DOHH2 (cell line): ENCODE measurements at regions not wholly inside any gene's neighbourhood (a gene's known extent, or its start where the extent isn't known, plus 50 kb on each side); places are given as distances from the start of the nearest gene placed in this dataset.

Experiments used
- H3F3A ChIP-seq: fragments of 200-600 bp; sonication (generic), shearing (Covaris generic); 2 replicates; pipeline ENCODE4 v1.6.0; 2016; ENCODE audit warnings: antibody characterized with exemption, mild to moderate bottlenecking; ENCODE audit not compliant: control insufficient read depth, insufficient read depth
- H3K27ac ChIP-seq: fragments of 200-600 bp; sonication (generic); 2 replicates; pipeline ENCODE4 v1.5.1; 2014; ENCODE audit warnings: low read depth, mild to moderate bottlenecking, low read length, moderate library complexity
- H3K27me3 ChIP-seq: fragments of 200-600 bp; sonication (generic); 2 replicates; pipeline ENCODE4 v1.6.1; 2014; ENCODE audit warnings: mild to moderate bottlenecking, low read length, mixed read lengths; ENCODE audit not compliant: control insufficient read depth
- H3K36me3 ChIP-seq: fragments of 200-600 bp; sonication (generic); 2 replicates; pipeline ENCODE4 v1.6.1; 2014; ENCODE audit warnings: mild to moderate bottlenecking, low read length, moderate library complexity, mixed read lengths; ENCODE audit not compliant: control insufficient read depth
- H3K4me1 ChIP-seq: fragments of 200-600 bp; sonication (generic); 2 replicates; pipeline ENCODE4 v1.6.1; 2014; ENCODE audit warnings: mild to moderate bottlenecking, low read length, mixed read lengths; ENCODE audit not compliant: control insufficient read depth
- H3K4me2 ChIP-seq: fragments of 200-600 bp; sonication (generic); 2 replicates; pipeline ENCODE4 v1.6.0; 2014; ENCODE audit warnings: mild to moderate bottlenecking, low read length, moderate library complexity
- H3K4me3 ChIP-seq: fragments of 200-600 bp; sonication (generic); 2 replicates; pipeline ENCODE4 v1.5.1; 2014; ENCODE audit warnings: mild to moderate bottlenecking, low read length, mixed read lengths
- H3K79me2 ChIP-seq: fragments of 200-600 bp; sonication (generic); 2 replicates; pipeline ENCODE4 v1.6.1; 2014; ENCODE audit warnings: mild to moderate bottlenecking, low read length, mixed read lengths; ENCODE audit not compliant: control insufficient read depth
- H3K9me2 ChIP-seq: fragments of 200-600 bp; sonication (generic); replicated peaks from 2 replicates; pipeline ENCODE4 v1.6.1; 2014; ENCODE audit warnings: mild to moderate bottlenecking, low read length, mixed read lengths; ENCODE audit not compliant: control insufficient read depth
- H3K9me3 ChIP-seq: fragments of 200-600 bp; sonication (generic); 2 replicates; pipeline ENCODE4 v1.6.1; 2014; ENCODE audit warnings: antibody characterized with exemption, low read length, mixed read lengths; ENCODE audit not compliant: control insufficient read depth, insufficient read depth
- H4K20me1 ChIP-seq: fragments of 200-600 bp; sonication (generic); 2 replicates; pipeline ENCODE4 v1.6.0; 2014; ENCODE audit warnings: low read depth, mild to moderate bottlenecking, antibody characterized with exemption, low read length, moderate library complexity; ENCODE audit not compliant: control insufficient read depth, insufficient read depth
- EZH2phosphoT487 ChIP-seq: fragments of 200-600 bp; sonication (generic); IDR thresholded peaks from 2 replicates; pipeline ENCODE4 v1.6.1; 2017; ENCODE audit warnings: borderline replicate concordance, mild to moderate bottlenecking, antibody characterized with exemption, low read length, moderate library complexity, mixed read lengths
- TF ChIP-seq, protein P1 (sequence below): fragments of 200-600 bp; sonication (generic); IDR thresholded peaks from one replicate; pipeline ENCODE4 v1.5.1; 2014; ENCODE audit warnings: antibody characterized with exemption, mild to moderate bottlenecking, low read depth, low read length; ENCODE audit not compliant: poor library complexity, severe bottlenecking

GRCh38 chr2:157959249-157959648, 83.1 kb upstream of the ACVR1 start:
- Histone ChIP-seq H3K4me3 (no peak overlapping the region), H3K36me3 (no peaks in the 10 kb centered on the region), H3K4me1 (no peaks in the 10 kb centered on the region), H3K27ac (no peak overlapping the region), H3K79me2 (no peaks in the 10 kb centered on the region), H3K9me3 (peaks cover 3% of the 10 kb centered on the region; the same call in 1 of the 2 replicates), H3K9me2 (no peaks in the 10 kb centered on the region), H4K20me1 (no peaks in the 10 kb centered on the region), H3F3A (no peaks in the 10 kb centered on the region), H3K27me3 (no peaks in the 10 kb centered on the region), H3K4me2 (no peak overlapping the region)
- TF ChIP-seq, protein P1, sequence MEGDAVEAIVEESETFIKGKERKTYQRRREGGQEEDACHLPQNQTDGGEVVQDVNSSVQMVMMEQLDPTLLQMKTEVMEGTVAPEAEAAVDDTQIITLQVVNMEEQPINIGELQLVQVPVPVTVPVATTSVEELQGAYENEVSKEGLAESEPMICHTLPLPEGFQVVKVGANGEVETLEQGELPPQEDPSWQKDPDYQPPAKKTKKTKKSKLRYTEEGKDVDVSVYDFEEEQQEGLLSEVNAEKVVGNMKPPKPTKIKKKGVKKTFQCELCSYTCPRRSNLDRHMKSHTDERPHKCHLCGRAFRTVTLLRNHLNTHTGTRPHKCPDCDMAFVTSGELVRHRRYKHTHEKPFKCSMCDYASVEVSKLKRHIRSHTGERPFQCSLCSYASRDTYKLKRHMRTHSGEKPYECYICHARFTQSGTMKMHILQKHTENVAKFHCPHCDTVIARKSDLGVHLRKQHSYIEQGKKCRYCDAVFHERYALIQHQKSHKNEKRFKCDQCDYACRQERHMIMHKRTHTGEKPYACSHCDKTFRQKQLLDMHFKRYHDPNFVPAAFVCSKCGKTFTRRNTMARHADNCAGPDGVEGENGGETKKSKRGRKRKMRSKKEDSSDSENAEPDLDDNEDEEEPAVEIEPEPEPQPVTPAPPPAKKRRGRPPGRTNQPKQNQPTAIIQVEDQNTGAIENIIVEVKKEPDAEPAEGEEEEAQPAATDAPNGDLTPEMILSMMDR = no peak
- no peak for TF ChIP-seq EZH2phosphoT487

DNA sequence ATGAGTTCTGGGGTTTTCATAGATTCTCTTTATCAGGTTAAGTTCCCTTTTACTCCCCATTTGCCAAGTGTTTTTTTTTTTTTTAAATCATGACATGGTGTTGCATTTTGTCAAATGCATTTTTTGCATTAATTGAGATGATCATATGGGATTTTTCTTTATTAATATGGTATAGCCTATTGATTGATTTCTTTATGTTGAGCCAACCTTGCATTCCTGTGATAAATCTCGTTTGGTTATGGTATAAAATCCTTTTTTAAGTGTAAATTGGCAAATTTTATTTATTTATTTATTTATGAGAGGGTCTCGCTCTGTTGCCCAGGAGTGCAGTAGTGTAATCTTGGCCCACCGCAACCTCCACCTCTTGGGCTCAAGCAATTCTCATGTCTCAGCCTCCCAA, 81.5 kb upstream of the ACVR1 start:
- Histone ChIP-seq H3K4me2 (no peak overlapping the region), H3K27me3 (no peaks in the 10 kb centered on the region), H3K9me3 (peaks cover 3% of the 10 kb centered on the region; the same call in 1 of the 2 replicates), H3K4me3 (no peak overlapping the region), H3F3A (no peaks in the 10 kb centered on the region), H3K36me3 (no peaks in the 10 kb centered on the region), H3K9me2 (no peaks in the 10 kb centered on the region), H3K4me1 (no peaks in the 10 kb centered on the region), H3K79me2 (no peaks in the 10 kb centered on the region), H3K27ac (no peak overlapping the region), H4K20me1 (no peaks in the 10 kb centered on the region)
- TF ChIP-seq, protein P1 = no peak

- Histone ChIP-seq H4K20me1 (no peaks in the 10 kb centered on the region), H3K36me3 (no peaks in the 10 kb centered on the region), H3K79me2 (no peaks in the 10 kb centered on the region), H3K4me1 (no peaks in the 10 kb centered on the region), H3K9me3 (peaks cover 3% of the 10 kb centered on the region; the same call in 1 of the 2 replicates), H3K27ac (no peak overlapping the region), H3K27me3 (no peaks in the 10 kb centered on the region), H3K9me2 (no peaks in the 10 kb centered on the region), H3F3A (no peaks in the 10 kb centered on the region), H3K4me2 (no peak overlapping the region), H3K4me3 (no peak overlapping the region)
- TF ChIP-seq EZH2phosphoT487 = no peak
- TF ChIP-seq, protein P1 = no peak
Observed at GRCh38 chr2:157952558-157952957, 76.4 kb upstream of the ACVR1 start.

- Histone ChIP-seq H3K4me1 (no peaks in the 10 kb centered on the region), H3K9me2 (no peaks in the 10 kb centered on the region), H3K36me3 (no peaks in the 10 kb centered on the region), H3K27ac (no peak overlapping the region), H4K20me1 (no peaks in the 10 kb centered on the region), H3K79me2 (no peaks in the 10 kb centered on the region), H3F3A (no peaks in the 10 kb centered on the region), H3K4me3 (no peak overlapping the region), H3K9me3 (no peaks in the 10 kb centered on the region), H3K27me3 (no peaks in the 10 kb centered on the region), H3K4me2 (no peak overlapping the region)
- no peak for TF ChIP-seq EZH2phosphoT487
- TF ChIP-seq, protein P1 = no peak
Observed at GRCh38 chr2:157948856-157949255, 72.7 kb upstream of the ACVR1 start.
